Hematopoietic multipotent progenitor cell treated with erythropoietin and hydrocortisone succinate and interleukin-3 and kit ligand, for 17 days (in vitro differentiated cells): ENCODE measurements at regions not wholly inside any gene's neighbourhood (a gene's known extent, or its start where the extent isn't known, plus 50 kb on each side); places are given as distances from the start of the nearest gene placed in this dataset.
"Not testable (repeated sequence)": the region's sequence is repeated elsewhere in the genome, so short reads cannot be mapped to it uniquely, and the experiment has no call there.

Source experiments
- DNase-seq: peaks from one replicate; pipeline ENCODE4 v3.0.0-alpha.2; 2015; ENCODE audit warnings: low spot score

- not testable (repeated sequence) for DNase-seq
Observed at GRCh38 chr1:157255891-157256290, 117.7 kb upstream of the ETV3 start.

DNA sequence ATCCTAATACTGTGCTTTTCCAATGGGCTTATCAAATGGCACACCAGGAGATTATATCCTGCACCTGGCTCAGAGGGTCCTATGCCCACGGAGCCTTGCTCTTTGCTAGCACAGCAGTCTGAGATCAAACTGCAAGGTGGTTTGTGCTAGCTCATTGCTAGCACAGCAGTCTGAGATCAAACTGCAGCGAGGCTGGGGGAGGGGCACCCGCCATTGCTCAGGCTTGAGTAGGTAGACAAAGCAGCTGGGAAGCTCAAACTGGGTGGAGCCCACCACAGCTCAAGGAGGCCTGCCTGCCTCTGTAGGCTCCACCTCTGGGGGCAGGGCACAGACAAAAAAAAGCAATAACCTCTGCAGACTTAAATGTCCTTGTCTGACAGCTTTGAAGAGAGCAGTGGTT is 116.0 kb upstream of the ETV3 start:
- DNase-seq, result not testable (repeated sequence)

GRCh38 chr1:157252473-157252872 is 114.3 kb upstream of the ETV3 start:
- DNase-seq, result no peak

DNA sequence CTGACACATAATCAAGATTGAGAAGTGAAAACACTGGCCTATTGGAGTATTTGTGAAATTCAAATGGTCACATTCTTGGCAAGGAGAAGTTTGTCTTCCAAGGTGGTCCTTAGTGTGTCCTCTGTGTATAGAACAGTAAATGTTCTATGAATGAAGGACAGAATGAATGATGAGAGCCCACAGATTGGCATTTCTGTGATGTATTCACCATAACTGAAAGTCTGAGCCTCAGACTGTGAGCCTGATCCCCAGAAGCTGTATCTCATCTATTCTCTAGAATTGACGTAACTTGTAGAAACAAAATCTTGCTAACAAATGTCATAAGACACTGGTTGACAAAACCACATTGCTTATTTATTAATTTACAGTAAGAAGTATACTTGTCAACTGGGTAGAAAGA is 111.5 kb upstream of the ETV3 start:
- DNase-seq, result no peak

DNA sequence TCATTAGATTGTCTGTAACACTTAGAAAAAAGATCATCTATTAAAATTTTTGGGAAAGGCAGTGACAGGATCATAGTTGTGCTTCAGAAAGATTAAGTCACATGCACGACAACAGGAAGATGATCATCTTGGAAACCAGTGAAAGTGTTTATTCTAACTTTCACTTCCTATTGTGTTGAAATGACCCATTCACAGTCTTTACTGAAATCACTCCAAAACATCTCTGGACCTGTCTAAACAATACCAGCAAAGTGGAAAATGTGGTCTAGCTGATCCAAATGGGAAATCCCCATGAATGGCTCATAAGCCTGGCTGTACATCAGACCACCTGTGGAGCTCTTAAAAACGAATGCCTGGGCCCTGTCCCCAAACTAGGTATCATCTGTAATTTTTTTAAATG is 111.1 kb upstream of the ETV3 start:
- DNase-seq, result no peak

DNA sequence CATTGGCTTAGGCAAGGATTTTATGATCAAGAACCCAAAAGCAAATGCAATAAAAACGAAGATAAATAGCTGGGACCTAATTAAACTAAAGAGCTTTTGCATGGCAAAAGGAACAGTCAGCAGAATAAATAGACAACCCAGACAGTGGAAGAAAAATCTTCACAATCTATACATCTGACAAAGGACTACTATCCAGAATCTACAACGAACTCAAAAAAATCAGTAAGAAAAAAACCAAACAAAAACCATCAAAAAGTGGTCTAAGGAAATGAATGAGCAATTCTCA is 109.5 kb upstream of the ETV3 start:
- DNase-seq, result not testable (repeated sequence)

- no peak for DNase-seq
Observed at GRCh38 chr1:157247005-157247763, 109.0 kb upstream of the ETV3 start.

DNA sequence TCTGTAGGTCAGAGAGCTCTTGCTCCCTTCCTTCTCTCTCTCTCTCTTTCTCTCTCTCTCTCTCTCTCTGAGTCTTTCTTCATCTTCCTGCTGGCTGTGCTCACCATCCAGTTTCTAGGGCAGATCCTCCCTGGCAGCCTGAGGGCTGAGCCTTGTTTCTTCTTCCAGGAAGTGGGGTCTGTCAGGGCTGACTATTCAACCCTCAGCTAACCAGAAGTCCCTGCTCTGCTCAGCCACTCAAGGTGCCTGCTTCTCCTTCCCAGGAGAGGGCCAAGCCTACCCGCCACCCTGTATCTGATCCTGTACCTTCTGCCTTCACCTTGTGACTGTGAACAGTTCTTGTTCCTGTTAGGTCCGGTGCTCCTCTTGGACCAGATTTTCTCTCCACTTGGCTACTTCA is 107.6 kb upstream of the ETV3 start:
- DNase-seq, result no peak

DNA sequence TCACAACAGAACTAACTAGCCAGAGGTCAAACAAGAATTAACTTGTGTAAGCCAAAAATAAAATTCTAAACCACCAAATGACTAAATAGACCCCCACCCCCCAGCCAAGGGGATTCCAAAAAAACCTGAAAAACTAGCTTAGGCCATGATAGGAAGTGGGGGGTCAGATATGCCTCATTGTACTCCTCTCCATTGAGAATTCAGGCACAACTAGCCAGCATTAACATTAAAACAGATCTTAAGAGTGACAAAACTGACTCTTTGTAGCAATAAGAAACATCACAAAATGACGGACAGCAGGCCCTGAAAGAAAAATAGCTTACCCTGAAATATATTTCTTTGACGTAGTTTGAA is 103.0 kb upstream of the ETV3 start:
- no peak for DNase-seq

DNA sequence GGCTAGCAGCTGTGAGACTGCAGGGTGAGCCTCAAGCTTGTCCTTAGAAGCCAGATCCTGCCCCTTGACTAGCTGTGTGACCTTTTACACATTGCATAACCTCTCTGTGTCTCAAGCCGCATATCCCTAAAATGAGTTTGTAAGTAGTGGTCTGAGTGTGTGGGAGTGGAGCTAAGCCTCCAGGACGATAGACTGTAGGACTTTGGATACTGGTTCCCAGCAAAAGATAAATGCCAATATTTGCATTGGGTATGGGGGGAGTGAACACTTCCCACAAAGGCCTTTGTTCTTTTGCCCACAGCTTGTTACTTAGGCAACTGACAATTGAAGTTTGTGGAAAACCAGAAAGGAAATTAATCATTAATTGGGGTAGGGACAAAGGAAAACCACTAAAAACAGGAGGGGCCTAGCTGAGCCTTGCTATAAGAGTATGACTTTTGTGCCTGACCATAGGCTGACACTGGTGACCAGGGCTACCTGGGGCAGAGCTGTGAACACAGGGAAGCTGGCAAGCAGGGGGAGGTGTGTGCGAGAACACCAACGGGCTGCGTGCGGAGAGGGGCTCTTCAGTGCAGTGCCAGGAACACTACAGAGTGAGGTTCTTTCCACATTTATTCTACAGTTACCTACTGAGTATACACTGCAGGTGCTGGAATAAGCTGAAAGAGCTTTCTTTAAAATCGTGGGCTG is 102.4 kb upstream of the ETV3 start:
- no peak for DNase-seq

DNA sequence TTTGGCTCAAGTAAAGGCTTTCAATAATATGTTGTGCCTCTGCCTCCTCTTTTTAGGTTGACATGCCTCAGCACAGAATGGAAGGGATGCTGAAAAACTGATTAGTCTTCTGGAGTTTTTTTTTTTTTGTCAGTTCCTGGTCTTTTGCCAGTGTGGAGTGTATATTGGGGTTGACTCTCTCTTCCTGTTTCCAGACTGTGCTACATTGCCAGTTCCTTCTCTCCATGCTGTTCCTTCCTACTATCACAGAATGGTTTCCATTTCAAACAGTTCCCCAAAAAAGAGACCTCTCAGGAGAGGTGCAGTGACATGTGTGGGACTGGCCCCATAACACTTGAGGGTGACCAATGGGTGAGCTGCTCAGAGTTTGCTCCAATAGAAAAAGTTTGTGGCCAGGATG is 101.7 kb upstream of the ETV3 start:
- no peak for DNase-seq

DNA sequence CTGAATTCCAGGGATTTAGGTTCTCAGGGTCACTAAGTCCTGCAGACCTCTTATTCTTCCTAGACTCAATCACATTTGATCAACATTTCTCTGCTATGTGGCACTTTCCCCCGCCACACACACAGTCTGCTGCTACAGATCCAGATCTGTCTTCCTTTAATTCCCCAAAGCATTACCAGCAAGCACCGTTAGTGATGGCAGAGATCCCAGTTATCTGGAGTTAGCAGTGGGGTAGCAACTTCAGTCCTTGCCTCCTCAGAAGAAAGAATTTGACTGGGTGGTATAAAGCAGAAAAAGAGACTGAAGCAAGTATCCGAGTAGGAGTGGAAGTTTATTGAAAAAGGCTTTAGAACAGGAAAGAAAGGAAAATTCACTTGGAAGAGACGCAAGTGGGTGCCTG is 100.4 kb upstream of the ETV3 start:
- no peak for DNase-seq

DNA sequence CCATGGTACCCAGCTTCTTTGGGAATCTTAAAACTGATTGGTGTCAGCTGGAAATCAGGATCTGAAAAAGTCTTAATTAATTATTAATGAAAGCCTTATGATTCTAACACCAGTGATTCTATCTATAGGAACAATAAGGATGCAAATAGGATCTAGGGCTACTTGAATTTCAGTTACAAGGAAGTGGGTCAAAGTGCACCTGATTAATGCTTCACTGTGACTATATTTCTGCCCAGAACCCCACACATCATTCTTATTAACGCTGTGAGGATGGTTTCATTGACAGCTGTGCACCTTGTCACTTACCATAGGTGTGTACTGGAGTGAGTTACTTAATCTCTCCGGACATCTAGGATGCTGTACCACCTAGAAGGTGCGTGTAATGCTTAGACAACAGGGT is 99.8 kb upstream of the ETV3 start:
- DNase-seq, result no peak

DNA sequence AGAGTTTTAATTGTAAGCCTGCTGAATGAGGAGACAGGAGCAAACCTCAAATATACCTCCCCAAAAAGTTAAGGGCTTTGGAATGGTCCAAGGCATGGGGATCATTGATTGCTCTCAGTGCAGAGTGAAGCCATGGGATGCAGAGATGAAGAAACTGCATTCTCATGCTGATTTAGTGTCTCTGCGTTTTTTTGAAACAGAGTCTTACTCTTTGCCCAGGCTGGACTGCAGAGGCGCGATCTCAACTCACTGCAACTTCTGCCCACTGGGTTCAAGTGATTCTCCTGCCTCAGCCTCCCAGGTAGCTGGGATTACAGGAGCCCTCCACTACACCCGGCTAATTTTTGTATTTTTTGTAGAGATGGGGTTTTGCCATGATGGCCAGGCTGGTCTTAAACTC is 99.3 kb upstream of the ETV3 start:
- no peak for DNase-seq

- DNase-seq, result no peak
Observed at GRCh38 chr1:157236072-157236471, 97.9 kb upstream of the ETV3 start.

- no peak for DNase-seq
Observed at GRCh38 chr1:157235307-157235706, 97.1 kb upstream of the ETV3 start.

- no peak for DNase-seq
Observed at GRCh38 chr1:157234705-157235273, 96.6 kb upstream of the ETV3 start.

DNA sequence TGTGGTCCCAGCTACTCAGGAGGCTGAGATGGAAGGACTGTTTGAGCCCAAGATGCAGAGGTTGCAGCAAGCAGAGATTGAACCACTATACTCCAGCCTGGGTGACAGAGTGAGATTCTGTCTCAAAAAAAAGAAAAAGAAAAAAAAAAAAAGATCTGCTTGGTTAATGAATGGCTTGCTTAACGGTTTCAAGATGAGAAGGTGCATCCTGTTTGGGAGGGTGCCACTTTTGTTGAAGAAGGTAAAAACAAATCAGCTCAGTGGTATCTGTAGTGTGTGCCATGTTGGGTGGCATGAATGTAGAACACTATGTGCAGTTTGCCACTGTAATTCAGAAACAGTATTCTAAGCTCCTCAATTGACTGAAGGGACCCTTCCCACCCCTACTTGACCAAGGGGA is 94.9 kb upstream of the ETV3 start:
- DNase-seq, result no peak

DNA sequence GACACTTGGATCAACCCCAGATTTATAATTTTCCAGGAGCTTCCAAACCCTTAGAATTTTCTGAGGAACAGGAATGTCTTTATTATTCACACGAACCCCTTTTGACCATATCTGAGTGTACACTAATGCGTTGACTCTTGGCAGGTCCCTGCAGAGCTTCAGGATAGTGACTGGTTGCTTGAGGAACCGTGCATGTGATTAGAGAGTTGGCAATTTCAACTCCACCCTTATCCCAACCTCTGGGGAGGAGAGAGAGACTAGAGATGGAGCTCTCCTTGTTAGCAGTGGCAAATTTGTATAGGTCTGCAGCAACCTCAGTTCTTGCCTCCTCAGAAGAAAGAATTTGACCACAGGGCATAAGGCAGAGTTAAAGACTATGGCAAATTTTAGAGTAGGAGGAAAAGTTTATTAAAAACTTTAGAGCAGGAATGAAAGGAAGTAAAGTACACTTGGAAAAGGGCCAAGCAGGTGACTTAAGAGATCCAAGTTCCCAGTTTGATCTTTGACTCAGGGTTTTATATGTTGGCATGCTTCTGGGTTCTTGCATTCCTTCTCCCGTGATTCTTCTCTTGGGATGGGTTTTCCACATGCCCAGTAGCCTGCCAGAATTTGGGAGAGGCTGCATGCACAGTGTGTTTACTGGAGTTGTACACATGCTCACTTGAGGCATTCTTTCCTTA is 93.8 kb upstream of the ETV3 start:
- no peak for DNase-seq

- no peak for DNase-seq
Observed at GRCh38 chr1:157230500-157230899, 92.3 kb upstream of the ETV3 start.

- DNase-seq, result no peak
Observed at GRCh38 chr1:157227700-157228099, 89.5 kb upstream of the ETV3 start.

DNA sequence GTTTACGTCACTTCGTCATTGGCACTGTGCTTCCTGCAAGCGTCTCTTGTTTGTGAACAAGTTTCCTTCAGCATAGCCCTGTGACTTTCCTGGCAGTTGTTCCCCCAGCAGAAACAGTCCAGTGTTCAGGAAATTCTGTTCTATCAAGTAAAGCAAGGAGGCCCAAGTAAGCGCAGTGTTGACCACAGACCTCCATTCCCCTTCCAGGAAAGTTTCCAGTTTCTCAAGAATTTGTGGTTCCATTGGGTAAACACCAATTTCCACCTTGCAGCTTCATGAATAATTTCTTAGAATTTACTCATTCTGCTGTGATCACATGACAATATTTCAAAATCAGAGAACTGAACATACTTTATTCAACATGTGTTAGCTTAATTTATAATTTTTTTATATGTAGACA is 88.5 kb upstream of the ETV3 start:
- no peak for DNase-seq

DNA sequence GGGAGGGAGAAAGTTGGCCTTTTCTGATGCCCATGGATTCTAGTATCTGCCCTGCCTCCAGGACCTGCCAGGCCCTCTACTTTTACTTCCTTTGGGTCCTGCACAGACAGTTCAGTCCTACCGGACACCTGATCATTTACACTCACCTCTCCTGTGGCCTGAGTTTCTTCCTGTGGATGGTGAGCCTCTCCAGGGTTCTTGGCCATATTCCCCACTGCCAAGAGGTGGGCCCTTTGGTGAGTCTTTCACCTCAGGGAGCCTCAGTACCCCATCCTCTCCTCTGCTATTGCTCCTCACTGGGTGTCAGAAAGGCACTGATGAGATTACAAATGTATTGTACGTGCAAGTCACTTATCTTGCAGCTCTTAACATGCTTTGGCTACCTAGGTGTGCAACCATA is 81.4 kb upstream of the ETV3 start:
- DNase-seq, result no peak
